ENCODE measurements at regions not wholly inside any gene's neighbourhood (a gene's known extent, or its start where the extent isn't known, plus 50 kb on each side); places are given as distances from the start of the nearest gene placed in this dataset.

- no peak for TF ChIP-seq BCL3 (IDR thresholded peaks at IDR 0.05)
- TF ChIP-seq EHMT2 (IDR thresholded peaks at IDR 0.05; ENCODE audit: low read depth): no peak
- peak; percentile 27 for TF ChIP-seq POLR2A (IDR thresholded peaks at IDR 0.05; ENCODE audit: low read length)
- TF ChIP-seq E2F6 (IDR thresholded peaks at IDR 0.05; ENCODE audit: borderline replicate concordance, low read depth): 0 out of 2 replicates have a peak, but pooled peaks have one; percentile 38
- 0 out of 2 replicates have a peak, but pooled peaks have one; percentile 74 for TF ChIP-seq RCOR1 (IDR thresholded peaks at IDR 0.05; ENCODE audit: low read depth, low read length)
- peak; percentile 10; the same call in 1 of the 3 replicates for TF ChIP-seq SMC3 (IDR thresholded peaks at IDR 0.05)
- TF ChIP-seq JUN (IDR thresholded peaks at IDR 0.05): peak in 1 of 2 experiments; percentile 35; a peak in 1 of 5 replicates
Observed at GRCh38 chrX:41009850-41010846, 75.1 kb upstream of the USP9X start (continued).

GRCh38 chrX:41014776-41015360 lies 70.4 kb upstream of the USP9X start:
- Histone ChIP-seq H3K4me2 (peak overlapping the region; percentile 19), H3K4me1 (peaks cover 35% of the 10 kb centered on the region), H3K9me3 (no peaks in the 10 kb centered on the region), H3K27ac (peak overlapping the region; percentile 42 to 63; a peak in 4 of 6 replicates), H3K4me3 (no peak overlapping the region)
- FAIRE-seq (peak; percentile 72), DNase-seq (ENCODE audit: low read depth in 1 of 2, low spot score in 1 of 2) (peak in 1 of 2 experiments; percentile 56), ATAC-seq (no peak)
- 22% methylated on average over 5 of the region's 5 CpGs for WGBS (ENCODE audit: missing lambda C conversion rate)
- POLR2A ChIA-PET: interaction anchor here (1.3 kb wide), 1 partner anchor 70 kb away, joined by 4 read pairs; no protein-coding TSS in a partner anchor
- CTCF ChIA-PET: no interaction called here
- TF ChIP-seq TFCP2L1 (CRISPR knock-in tag; IDR thresholded peaks at IDR 0.05) (no peak), MAFK (IDR thresholded peaks at IDR 0.05; ENCODE audit: partially characterized antibody) (no peak), SREBF2 (IDR thresholded peaks at IDR 0.05) (no peak), CBX2 (IDR thresholded peaks at IDR 0.05; ENCODE audit: borderline replicate concordance, low read depth) (no peak), RCOR1 (IDR thresholded peaks at IDR 0.05; ENCODE audit: low read depth, low read length) (no peak), HOXB5 (CRISPR knock-in tag; IDR thresholded peaks at IDR 0.05) (no peak), MAX (IDR thresholded peaks at IDR 0.05) (no peak), NR3C1 (IDR thresholded peaks at IDR 0.05) (no peak), POLR2AphosphoS2 (conservative IDR thresholded peaks at IDR 0.05; ENCODE audit: low read length) (no peak), PBX3 (IDR thresholded peaks at IDR 0.05) (no peak), EHF (CRISPR knock-in tag; IDR thresholded peaks at IDR 0.05) (no peak), PHF8 (IDR thresholded peaks at IDR 0.05; ENCODE audit: borderline replicate concordance, low read depth) (no peak), FOSL2 (IDR thresholded peaks at IDR 0.05) (peak; percentile 74), FOSL2 (CRISPR knock-in tag; IDR thresholded peaks at IDR 0.05) (peak; percentile 81), MAZ (IDR thresholded peaks at IDR 0.05; ENCODE audit: borderline replicate concordance, low read depth, low read length) (no peak), CTCF (IDR thresholded peaks at IDR 0.05) (no peak), KDM1A (IDR thresholded peaks at IDR 0.05; ENCODE audit: low read depth) (no peak), HDAC2 (IDR thresholded peaks at IDR 0.05) (no peak), HEYL (CRISPR knock-in tag; IDR thresholded peaks at IDR 0.05) (no peak), MYC (IDR thresholded peaks at IDR 0.05; ENCODE audit: borderline replicate concordance, low read length) (no peak), NFE2L2 (conservative IDR thresholded peaks at IDR 0.05; ENCODE audit: low read length) (no peak), GATA3 (IDR thresholded peaks at IDR 0.05; ENCODE audit: borderline replicate concordance) (peak; percentile 57; the same call in 1 of the 2 replicates), POLR2A (IDR thresholded peaks at IDR 0.05; ENCODE audit: low read length) (no peak), ESRRA (IDR thresholded peaks at IDR 0.05; ENCODE audit: borderline replicate concordance, low read length) (no peak), HOXB13 (CRISPR knock-in tag; IDR thresholded peaks at IDR 0.05; ENCODE audit: low read depth) (no peak), ELK1 (IDR thresholded peaks at IDR 0.05; ENCODE audit: low read depth, low read length) (no peak), JUN (IDR thresholded peaks at IDR 0.05) (0 out of 5 replicates have a peak, but pooled peaks of 1 of the 2 experiments have one; percentile 17), HES2 (IDR thresholded peaks at IDR 0.05) (no peak), BHLHE40 (IDR thresholded peaks at IDR 0.05; ENCODE audit: low read depth, low read length) (no peak)

All from A549 (cell line).